ENCODE measurements at regions not wholly inside any gene's neighbourhood (a gene's known extent, or its start where the extent isn't known, plus 50 kb on each side); places are given as distances from the start of the nearest gene placed in this dataset.

- no peak for DNase-seq
Measured at GRCh38 chr2:156647377-156648010, 211.3 kb downstream of the GPD2 start.

DNA sequence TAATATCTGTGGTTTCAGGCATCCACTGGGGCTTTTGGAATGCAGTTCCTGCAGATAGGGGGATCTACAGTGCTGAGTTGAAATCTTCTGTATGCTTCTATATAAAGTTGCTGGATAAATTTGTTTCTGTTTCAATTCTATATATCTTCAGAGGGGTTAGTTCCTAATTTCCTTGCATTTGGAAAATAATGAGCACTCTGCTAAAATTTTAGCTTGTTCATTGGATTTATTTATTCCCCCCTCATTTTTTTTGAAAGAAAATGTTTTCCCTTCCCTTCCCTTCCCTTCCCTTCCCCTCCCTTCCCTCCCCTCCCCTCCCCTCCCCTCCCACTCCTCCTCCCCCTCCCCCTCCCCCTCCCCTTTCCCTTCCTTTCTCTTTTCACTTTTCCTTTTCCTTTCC lies 212.3 kb downstream of the GPD2 start:
- no peak for DNase-seq

DNA sequence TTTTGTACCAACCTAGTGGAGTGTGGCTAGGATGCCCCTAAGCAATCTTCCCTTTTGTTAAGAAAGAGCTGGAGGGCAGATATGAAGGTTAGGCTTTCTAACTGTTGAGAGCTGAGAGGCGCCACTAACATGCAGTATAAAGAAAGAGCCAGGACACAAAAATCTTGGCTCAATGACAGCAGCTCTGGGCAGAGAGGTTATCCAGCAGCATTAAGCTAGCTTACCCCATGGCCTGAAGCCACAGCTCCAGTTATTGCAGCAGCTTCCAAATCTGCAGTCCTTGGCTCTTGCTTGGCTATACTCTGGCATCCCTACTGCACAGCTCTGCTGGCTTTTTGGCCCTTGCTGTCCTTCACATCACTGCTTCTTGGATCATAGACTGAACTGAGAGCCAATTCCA lies 213.4 kb downstream of the GPD2 start:
- peak in 1 of 56 donors; percentile 1 for DNase-seq

GRCh38 chr2:156652691-156653090 lies 216.5 kb downstream of the GPD2 start:
- DNase-seq: no peak

- DNase-seq: no peak
Measured at GRCh38 chr2:156653675-156654074, 217.5 kb downstream of the GPD2 start.

DNA sequence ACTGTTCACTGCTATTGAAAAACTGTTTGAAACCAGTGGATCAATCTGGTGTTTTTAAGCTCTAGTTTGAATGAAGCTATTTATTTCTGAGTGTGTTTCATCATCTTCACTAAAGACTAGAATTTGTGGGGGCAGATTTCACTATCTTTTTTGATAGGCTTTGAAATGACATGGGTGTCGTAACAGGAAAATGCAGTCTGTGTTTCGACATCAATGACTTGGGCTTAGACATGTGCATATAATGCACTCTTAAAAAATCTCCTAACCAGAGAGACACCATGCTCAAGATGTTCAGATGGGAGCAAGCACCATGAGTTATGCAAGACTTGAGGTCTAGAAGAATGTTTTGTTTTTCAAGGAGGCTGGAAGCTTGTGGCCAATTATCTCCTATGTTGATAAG lies 221.6 kb downstream of the GPD2 start:
- no peak for DNase-seq

DNA sequence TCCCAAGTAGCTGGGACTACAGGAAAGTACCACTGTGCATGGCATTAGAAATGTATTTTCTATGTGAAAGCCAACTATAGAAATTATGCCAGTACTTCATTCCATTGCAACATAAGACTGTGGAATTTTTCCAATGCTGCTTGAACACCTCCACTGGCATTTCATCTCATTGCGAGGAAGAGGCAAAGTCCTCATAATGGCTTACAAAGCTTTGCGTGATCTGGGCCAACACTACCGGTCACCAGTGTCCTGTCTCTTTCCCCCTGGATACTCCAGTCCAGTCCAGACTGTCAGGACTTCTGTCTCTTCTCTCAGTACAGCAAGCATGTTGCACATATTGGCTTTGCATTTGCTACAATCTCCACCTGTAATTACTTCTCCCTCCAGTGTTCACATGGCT lies 223.5 kb downstream of the GPD2 start:
- DNase-seq: no peak

GRCh38 chr2:156663757-156664409 lies 227.7 kb downstream of the GPD2 start:
- DNase-seq: no peak

- DNase-seq: no peak
Measured at GRCh38 chr2:156666130-156666785, 230.1 kb downstream of the GPD2 start.

DNA sequence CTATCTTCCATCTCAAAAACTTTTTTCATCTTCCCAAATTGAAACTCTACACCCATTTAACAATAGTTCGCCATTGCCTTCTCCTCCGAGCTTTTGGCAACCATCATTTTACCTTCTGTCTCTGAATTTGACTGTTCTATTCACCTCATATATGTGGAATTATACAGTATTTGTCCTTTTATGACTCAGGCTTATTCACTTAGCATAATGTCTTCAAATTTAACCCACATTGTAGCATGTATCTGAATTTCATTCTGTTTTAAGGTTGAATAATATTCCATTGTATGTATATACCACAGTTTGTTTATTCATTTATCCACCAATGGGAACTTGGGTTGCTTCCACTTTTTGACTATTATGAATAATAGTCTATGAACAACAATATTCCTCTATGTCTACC lies 233.9 kb downstream of the GPD2 start:
- no peak for DNase-seq

GRCh38 chr2:156671706-156672361 lies 235.7 kb downstream of the GPD2 start:
- no peak for DNase-seq

GRCh38 chr2:156672556-156673332 lies 236.6 kb downstream of the GPD2 start:
- no peak for DNase-seq

DNA sequence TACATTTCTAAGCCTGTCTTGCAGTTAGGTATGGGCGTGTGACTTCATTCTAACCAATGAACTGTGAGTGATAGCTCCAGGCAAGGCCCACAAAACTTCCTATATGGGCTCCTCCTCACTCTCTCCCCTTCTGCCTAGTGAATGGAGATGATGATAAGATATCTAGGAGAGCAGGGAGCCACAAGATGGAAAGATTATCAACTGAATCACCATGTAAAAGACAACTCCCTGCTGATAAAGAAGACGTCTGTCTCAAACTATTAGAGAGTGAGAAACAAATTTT lies 237.1 kb downstream of the GPD2 start:
- DNase-seq: no peak

- DNase-seq: no peak
Measured at GRCh38 chr2:156673981-156674380, 237.8 kb downstream of the GPD2 start.

DNA sequence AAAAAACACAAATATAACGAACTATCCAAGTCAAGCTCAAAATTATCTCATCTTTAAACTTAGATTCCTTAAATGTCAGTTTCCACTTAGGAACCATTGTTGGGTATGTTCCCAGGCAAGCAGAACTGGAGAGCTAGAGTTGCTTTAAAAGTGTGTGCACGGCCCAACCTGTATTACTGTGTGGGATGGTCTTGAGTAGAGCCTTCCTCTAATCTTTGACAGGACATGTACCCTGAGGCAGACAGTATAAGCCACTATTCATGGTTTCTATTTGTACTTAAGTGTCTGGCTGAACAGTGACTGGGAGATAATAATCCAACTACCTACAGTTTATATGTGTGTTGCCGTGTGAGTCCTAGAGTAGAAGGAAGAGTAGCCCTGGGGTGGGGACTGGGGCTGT lies 239.7 kb downstream of the GPD2 start:
- DNase-seq: no peak

GRCh38 chr2:156679820-156680219 lies 243.6 kb downstream of the GPD2 start:
- no peak for DNase-seq

DNA sequence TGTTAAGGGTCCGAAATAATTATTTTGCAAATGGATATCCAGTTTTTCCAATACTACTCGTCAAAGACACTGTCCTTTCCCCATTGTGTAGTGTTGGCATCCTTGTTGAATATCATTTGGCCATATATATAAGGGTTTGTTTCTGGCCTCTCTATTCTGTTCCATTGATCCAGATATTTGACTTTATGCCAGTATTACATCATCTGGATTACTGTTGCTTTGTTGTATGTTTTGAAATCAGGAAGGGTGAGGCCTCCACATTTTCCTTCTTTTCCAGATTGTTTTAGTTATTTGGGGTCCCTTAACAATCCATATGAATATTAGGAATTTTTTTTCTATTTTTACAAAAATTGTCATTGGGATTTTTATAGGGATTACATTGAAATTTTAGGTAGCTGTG lies 244.1 kb downstream of the GPD2 start:
- DNase-seq: no peak

- no peak for DNase-seq
Measured at GRCh38 chr2:156687126-156687525, 250.9 kb downstream of the GPD2 start.

GRCh38 chr2:156687715-156688114 lies 251.5 kb downstream of the GPD2 start:
- DNase-seq: no peak

DNA sequence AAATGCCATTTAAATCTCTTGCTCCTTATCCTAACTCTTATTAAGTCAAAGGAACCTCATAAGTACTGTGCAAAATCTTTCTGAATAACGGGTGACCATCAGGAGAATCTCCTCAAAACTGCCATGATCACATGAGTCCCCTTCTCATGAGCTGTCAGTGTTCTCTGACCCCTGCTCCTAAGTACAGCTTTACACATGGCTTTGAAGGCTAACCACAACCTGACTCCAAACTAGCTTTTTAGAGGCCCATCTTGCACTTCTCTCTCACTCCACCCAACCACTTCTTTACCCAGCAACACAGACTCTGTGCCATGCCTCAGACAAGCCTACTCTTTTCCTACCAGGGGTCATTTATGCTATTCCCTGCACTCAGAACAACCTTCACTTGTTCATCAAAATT lies 253.8 kb downstream of the GPD2 start:
- DNase-seq: no peak

- DNase-seq: no peak
Measured at GRCh38 chr2:156691014-156691413, 254.8 kb downstream of the GPD2 start.

DNA sequence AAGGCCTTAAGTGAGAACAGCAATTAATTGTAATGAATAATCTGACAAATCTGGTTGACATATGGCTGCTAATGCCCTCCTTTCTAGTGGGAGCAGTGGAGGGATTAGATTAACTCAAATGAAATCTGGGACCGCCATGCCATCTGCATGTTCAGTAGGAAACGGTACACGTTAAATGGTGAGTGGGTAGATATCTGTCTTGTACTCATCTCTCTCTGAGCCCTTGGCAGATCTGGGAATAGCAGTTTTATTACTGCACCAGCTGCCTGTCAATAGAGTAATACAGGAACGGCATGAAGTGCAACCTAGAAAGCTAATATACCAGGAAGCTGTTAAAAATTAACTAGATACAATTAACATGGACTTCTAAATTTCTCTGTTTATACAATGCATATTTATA lies 258.8 kb downstream of the GPD2 start:
- DNase-seq: peak in 1 of 56 donors; percentile 3
